ENCODE measurements at regions not wholly inside any gene's neighbourhood (a gene's known extent, or its start where the extent isn't known, plus 50 kb on each side); places are given as distances from the start of the nearest gene placed in this dataset.
"Not testable (repeated sequence)": the region's sequence is repeated elsewhere in the genome, so short reads cannot be mapped to it uniquely, and the experiment has no call there.

DNA sequence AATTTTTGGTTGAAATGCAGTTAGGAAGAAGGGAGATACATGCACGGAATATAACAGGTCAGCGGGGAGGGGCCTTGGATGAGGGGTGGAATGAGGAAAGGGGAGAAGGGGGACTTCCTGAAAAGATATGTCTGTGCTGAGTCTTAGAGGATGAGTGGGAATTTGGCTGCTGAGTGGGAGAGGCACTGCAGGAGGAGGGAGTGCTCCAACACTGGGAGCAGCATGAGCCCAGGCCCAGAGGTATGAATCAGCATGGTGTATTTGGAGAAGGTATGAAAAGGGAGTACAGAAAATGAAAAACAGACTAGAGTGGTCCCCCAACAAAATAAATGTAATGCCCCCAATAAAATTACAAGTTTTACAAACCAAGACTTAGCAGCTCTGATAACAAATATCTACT lies 394.4 kb downstream of the IPO8 start:
- DNase-seq (ENCODE audit: low read depth) = no peak
- TF ChIP-seq, protein P1, sequence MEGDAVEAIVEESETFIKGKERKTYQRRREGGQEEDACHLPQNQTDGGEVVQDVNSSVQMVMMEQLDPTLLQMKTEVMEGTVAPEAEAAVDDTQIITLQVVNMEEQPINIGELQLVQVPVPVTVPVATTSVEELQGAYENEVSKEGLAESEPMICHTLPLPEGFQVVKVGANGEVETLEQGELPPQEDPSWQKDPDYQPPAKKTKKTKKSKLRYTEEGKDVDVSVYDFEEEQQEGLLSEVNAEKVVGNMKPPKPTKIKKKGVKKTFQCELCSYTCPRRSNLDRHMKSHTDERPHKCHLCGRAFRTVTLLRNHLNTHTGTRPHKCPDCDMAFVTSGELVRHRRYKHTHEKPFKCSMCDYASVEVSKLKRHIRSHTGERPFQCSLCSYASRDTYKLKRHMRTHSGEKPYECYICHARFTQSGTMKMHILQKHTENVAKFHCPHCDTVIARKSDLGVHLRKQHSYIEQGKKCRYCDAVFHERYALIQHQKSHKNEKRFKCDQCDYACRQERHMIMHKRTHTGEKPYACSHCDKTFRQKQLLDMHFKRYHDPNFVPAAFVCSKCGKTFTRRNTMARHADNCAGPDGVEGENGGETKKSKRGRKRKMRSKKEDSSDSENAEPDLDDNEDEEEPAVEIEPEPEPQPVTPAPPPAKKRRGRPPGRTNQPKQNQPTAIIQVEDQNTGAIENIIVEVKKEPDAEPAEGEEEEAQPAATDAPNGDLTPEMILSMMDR (IDR thresholded peaks at IDR 0.05; ENCODE audit: control insufficient read depth, extremely low read depth, insufficient read depth) = no peak
- no peak overlapping the region for H3K4me3 ChIP-seq (ENCODE audit: low read depth, low read length)

DNA sequence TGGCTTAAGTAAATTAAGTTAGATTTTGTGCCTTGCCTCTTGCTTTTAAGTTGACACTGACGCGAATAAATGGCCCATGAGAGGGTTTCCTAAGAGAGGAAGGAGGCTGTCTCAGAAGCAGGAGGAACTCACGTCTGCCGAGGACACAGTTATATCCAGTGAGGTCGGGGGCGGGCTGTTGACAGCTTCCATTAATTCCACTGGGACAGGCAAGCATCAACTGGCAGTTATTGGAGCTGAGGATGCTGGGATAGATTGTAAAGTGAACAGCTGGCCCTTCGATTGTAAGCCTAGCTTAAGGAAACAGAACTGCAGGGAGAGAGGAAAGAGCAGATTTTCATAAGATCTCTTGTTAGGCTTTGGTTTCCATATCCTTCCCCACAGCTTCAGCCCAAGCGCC lies 399.2 kb downstream of the IPO8 start:
- no peak overlapping the region for H3K4me3 ChIP-seq (ENCODE audit: low read depth, low read length)
- DNase-seq (ENCODE audit: low read depth) = no peak
- TF ChIP-seq, protein P1 (IDR thresholded peaks at IDR 0.05; ENCODE audit: control insufficient read depth, extremely low read depth, insufficient read depth) = no peak

DNA sequence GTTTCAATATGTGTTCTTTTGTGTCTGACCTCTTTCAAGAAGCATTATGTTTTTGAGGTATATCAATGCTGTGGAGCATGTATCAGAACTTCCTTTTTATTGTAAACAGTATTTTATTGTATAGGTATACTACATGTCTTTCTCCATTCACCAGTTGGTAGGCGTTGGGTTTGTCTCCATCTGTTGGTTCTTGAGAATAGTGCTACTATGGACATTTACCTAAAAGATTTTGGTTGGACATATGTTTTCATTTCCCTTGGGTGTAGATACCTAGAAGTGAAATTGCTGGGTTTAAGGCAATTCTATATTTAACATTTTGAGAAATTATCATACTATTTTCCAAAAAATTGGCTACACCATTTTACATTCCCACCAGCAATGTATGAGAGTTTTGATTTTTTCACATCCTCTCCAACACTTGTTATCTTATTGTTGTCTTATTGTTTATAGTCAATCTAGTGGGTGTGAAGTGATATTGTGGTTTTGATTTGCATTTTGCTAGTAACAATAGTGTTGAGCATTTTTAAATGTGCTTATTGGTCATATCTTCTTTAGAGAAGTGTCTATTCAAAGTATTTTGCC lies 409.2 kb downstream of the IPO8 start:
- no peak overlapping the region for H3K4me3 ChIP-seq (ENCODE audit: low read depth, low read length)
- peak; percentile 42 for DNase-seq (ENCODE audit: low read depth)
- TF ChIP-seq, protein P1 (IDR thresholded peaks at IDR 0.05; ENCODE audit: control insufficient read depth, extremely low read depth, insufficient read depth) = peak; percentile 66

DNA sequence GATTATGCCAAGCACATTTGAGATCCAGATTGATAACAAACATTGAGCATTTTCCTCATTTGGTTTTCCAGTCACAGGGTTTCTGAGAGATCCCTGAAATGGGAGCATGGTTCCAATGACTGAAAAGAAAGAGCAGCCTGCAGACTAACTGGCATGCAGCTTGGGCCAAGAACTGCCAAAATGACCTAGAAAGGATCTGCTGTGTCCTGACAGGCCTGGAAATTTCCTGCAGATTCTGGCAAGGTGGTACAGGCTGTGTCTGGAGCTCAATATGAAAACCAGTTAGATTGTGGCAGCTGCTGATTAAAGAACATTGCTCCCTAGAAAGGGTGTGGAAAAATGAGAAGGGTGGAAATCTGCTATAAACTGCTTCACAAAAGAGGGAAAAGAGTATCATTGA lies 417.3 kb downstream of the IPO8 start:
- H3K4me3 ChIP-seq (ENCODE audit: low read depth, low read length) = no peak overlapping the region
- DNase-seq (ENCODE audit: low read depth) = no peak
- TF ChIP-seq, protein P1 (IDR thresholded peaks at IDR 0.05; ENCODE audit: control insufficient read depth, extremely low read depth, insufficient read depth) = no peak

DNA sequence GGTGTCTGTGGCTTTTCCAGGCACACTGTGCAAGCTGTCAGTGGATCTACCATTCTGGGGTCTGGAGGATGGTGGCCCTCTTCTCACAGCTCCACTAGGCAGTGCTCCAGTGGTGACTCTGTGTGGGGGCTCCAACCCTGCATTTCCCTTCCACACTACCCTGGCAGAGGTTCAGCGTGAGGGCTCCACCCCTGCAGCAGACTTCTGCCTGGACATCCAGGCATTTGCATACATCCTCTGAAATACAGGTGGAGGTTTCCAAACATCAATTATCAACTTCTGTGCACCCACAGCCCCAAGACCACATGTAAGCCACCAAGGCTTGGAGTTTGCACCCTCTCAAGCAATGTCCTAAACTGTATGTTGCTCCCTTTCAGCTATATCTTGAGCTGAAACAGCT lies 423.2 kb downstream of the IPO8 start:
- not testable (repeated sequence) for DNase-seq (ENCODE audit: low read depth); H3K4me3 ChIP-seq (ENCODE audit: low read depth, low read length)

DNA sequence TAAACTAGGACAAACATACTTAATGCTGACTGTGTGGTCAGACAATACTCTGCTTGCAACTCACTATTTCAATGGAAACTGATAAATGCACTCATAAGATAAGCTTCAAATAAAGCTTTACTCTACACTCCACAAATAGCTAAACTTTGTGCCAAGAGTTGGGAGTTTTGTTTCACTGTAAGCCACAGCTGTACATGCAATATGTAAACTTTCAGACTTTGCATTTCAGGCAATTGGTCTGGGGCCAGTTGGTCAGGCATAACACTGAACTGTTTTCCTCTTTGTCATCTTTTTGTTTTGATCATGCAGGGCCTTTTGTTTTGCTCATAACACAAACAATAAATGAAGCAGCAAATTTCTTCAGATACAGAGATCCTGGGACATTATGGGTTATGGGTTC lies 426.2 kb downstream of the IPO8 start:
- DNase-seq (ENCODE audit: low read depth) = no peak
- no peak overlapping the region for H3K4me3 ChIP-seq (ENCODE audit: low read depth, low read length)
- TF ChIP-seq, protein P1 (IDR thresholded peaks at IDR 0.05; ENCODE audit: control insufficient read depth, extremely low read depth, insufficient read depth) = no peak

DNA sequence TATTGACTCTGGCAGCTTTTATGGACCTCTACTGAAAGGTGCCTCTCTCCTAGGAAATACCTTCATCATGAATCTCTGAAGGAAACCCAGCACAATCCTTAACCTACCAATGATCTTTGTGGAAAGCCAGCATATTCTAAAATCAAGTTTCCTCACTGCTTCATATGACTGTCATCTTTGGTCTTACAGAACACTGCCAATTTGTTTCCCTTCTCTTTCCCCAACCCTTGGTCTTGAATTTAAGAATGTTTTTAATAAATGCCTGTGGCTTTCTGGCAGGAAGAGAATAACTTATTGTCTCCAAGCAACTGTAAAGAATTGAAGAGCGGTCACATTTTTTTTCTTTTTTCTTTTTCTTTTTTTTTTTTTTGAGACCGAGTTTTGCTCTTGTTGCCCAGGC lies 427.6 kb downstream of the IPO8 start:
- TF ChIP-seq, protein P1 (IDR thresholded peaks at IDR 0.05; ENCODE audit: control insufficient read depth, extremely low read depth, insufficient read depth) = no peak
- DNase-seq (ENCODE audit: low read depth) = no peak
- H3K4me3 ChIP-seq (ENCODE audit: low read depth, low read length) = no peak overlapping the region

Data from LNCaP clone FGC (cell line).